HL-60 (cell line): ENCODE measurements at regions not wholly inside any gene's neighbourhood (a gene's known extent, or its start where the extent isn't known, plus 50 kb on each side); places are given as distances from the start of the nearest gene placed in this dataset.

ENCODE experiments used
- GABPA ChIP-seq: IDR thresholded peaks from 2 replicates; pipeline ENCODE4 v1.6.1; 2012; ENCODE audit warnings: low read depth
- POLR2AphosphoS5 ChIP-seq: IDR thresholded peaks from 2 replicates; pipeline ENCODE4 v1.6.1; 2012; ENCODE audit warnings: low read depth
- TF ChIP-seq, protein P1 (sequence below): IDR thresholded peaks from one replicate; pipeline ENCODE4 v1.5.1; 2011; ENCODE audit warnings: low read length, control low read depth, inconsistent platforms; ENCODE audit not compliant: insufficient read depth
- TF ChIP-seq, protein P2 (sequence below): IDR thresholded peaks from 2 replicates; pipeline ENCODE4 v1.6.1; 2012; ENCODE audit warnings: low read depth; ENCODE audit not compliant: insufficient replicate concordance

DNA sequence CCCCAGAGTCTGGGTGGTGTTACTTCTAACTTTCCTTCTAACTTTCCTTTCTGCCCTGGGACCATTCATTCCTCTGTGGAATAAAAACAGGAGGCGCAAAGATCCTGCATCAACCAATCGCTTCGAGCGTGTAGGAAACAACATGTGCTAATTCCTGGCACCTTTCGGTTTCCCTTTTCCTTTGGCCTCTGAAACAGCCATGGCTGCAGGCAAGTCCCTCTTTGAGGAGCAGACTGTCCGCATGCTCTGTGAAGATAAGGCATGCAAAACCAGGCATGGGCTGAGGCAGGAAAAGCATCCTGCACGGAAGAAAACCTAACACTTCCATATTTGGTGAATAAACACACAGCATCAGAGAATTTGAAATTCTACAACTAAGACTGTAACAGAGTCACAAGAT lies 128.3 kb downstream of the HSD17B3 start:
- TF ChIP-seq, protein P1, sequence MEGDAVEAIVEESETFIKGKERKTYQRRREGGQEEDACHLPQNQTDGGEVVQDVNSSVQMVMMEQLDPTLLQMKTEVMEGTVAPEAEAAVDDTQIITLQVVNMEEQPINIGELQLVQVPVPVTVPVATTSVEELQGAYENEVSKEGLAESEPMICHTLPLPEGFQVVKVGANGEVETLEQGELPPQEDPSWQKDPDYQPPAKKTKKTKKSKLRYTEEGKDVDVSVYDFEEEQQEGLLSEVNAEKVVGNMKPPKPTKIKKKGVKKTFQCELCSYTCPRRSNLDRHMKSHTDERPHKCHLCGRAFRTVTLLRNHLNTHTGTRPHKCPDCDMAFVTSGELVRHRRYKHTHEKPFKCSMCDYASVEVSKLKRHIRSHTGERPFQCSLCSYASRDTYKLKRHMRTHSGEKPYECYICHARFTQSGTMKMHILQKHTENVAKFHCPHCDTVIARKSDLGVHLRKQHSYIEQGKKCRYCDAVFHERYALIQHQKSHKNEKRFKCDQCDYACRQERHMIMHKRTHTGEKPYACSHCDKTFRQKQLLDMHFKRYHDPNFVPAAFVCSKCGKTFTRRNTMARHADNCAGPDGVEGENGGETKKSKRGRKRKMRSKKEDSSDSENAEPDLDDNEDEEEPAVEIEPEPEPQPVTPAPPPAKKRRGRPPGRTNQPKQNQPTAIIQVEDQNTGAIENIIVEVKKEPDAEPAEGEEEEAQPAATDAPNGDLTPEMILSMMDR, result no peak
- TF ChIP-seq POLR2AphosphoS5 (no peak), GABPA (no peak)
- TF ChIP-seq, protein P2, sequence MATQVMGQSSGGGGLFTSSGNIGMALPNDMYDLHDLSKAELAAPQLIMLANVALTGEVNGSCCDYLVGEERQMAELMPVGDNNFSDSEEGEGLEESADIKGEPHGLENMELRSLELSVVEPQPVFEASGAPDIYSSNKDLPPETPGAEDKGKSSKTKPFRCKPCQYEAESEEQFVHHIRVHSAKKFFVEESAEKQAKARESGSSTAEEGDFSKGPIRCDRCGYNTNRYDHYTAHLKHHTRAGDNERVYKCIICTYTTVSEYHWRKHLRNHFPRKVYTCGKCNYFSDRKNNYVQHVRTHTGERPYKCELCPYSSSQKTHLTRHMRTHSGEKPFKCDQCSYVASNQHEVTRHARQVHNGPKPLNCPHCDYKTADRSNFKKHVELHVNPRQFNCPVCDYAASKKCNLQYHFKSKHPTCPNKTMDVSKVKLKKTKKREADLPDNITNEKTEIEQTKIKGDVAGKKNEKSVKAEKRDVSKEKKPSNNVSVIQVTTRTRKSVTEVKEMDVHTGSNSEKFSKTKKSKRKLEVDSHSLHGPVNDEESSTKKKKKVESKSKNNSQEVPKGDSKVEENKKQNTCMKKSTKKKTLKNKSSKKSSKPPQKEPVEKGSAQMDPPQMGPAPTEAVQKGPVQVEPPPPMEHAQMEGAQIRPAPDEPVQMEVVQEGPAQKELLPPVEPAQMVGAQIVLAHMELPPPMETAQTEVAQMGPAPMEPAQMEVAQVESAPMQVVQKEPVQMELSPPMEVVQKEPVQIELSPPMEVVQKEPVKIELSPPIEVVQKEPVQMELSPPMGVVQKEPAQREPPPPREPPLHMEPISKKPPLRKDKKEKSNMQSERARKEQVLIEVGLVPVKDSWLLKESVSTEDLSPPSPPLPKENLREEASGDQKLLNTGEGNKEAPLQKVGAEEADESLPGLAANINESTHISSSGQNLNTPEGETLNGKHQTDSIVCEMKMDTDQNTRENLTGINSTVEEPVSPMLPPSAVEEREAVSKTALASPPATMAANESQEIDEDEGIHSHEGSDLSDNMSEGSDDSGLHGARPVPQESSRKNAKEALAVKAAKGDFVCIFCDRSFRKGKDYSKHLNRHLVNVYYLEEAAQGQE, result no peak
